Esophagus squamous epithelium (tissue), 4 donors: ENCODE measurements at regions not wholly inside any gene's neighbourhood (a gene's known extent, or its start where the extent isn't known, plus 50 kb on each side); places are given as distances from the start of the nearest gene placed in this dataset.

ENCODE experiments used
- CTCF ChIP-seq, 6 experiments: fragments of 450-650 bp in 4 of 6; fragments of 200-600 bp in 2 of 6; sonication (generic) in 2 of 6; IDR thresholded peaks; one replicate each; pipeline ENCODE4 v1.5.1; 2016 to 2019; ENCODE audit warnings: antibody characterized with exemption in 6 of 6, mild to moderate bottlenecking in 4 of 6, moderate library complexity in 4 of 6
- POLR2A ChIP-seq, 4 donors: fragments of 450-650 bp; IDR thresholded peaks; one replicate each; pipeline ENCODE4 v1.6.1; 2017; ENCODE audit warnings: antibody characterized with exemption in 4 of 4, mild to moderate bottlenecking in 4 of 4, moderate library complexity in 3 of 4

GRCh38 chr6:101011186-101011585, 130.1 kb upstream of the ASCC3 start:
- TF ChIP-seq CTCF (IDR thresholded peaks at IDR 0.05) (no peak), POLR2A (IDR thresholded peaks at IDR 0.05) (no peak)
